ENCODE measurements at regions not wholly inside any gene's neighbourhood (a gene's known extent, or its start where the extent isn't known, plus 50 kb on each side); places are given as distances from the start of the nearest gene placed in this dataset.

GRCh38 chr1:30176477-30176876 is 546.9 kb downstream of the MATN1 start:
- TF ChIP-seq ZNF879 (CRISPR knock-in tag; IDR thresholded peaks at IDR 0.05) (no peak), MTF2 (CRISPR knock-in tag; IDR thresholded peaks at IDR 0.05; ENCODE audit: borderline replicate concordance) (no peak), ZBTB39 (CRISPR knock-in tag; IDR thresholded peaks at IDR 0.05) (no peak)
- TF ChIP-seq, protein P1, sequence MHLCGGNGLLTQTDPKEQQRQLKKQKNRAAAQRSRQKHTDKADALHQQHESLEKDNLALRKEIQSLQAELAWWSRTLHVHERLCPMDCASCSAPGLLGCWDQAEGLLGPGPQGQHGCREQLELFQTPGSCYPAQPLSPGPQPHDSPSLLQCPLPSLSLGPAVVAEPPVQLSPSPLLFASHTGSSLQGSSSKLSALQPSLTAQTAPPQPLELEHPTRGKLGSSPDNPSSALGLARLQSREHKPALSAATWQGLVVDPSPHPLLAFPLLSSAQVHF (CRISPR knock-in tag; IDR thresholded peaks at IDR 0.05): no peak
- intact Hi-C loops (cut with micrococcal nuclease; ENCODE audit: unreplicated experiment): no loop called here
- no peak overlapping the region for H2AFZ ChIP-seq (ENCODE audit: low read length)
- H3K27ac ChIP-seq (ENCODE audit: extremely low read length, insufficient read depth, low read length): no peak overlapping the region
- FAIRE-seq (no peak), DNase-seq (ENCODE audit: low spot score) (no peak), ATAC-seq (no peak)
- 0% methylated on average over 1 of the region's 1 CpG for WGBS (ENCODE audit: low lambda C conversion rate)
- no peak overlapping the region for H3K4me2 ChIP-seq (ENCODE audit: low read depth, low read length)
- H3K9me3 ChIP-seq (ENCODE audit: low read length): no peaks in the 10 kb centered on the region
- H3K4me1 ChIP-seq (ENCODE audit: insufficient read depth, low read length): no peaks in the 10 kb centered on the region
- no peaks in the 10 kb centered on the region for H3K79me2 ChIP-seq (ENCODE audit: insufficient read depth, low read length)
- POLR2A ChIA-PET: no interaction called here
- H3K36me3 ChIP-seq (replicated peaks in 1 of 2; ENCODE audit: control insufficient read depth in 1 of 2, insufficient read depth in 2 of 2, low read length in 2 of 2): no peaks in the 10 kb centered on the region
- no TSS peak for BruUV-seq (replicated peaks)
- no peaks in the 10 kb centered on the region for H4K20me1 ChIP-seq (ENCODE audit: insufficient read depth, low read length)
- H3K4me3 ChIP-seq (replicated peaks in 1 of 3; ENCODE audit: insufficient read depth in 1 of 3, low read depth in 2 of 3, low read length in 3 of 3): no peak overlapping the region
- in situ Hi-C loops (cut with HindIII; ENCODE audit: extremely low pct_ligation_motif_present, low pct_unique_long_range_greater_than_20kb): no loop called here
- no peaks in the 10 kb centered on the region for H3K27me3 ChIP-seq (ENCODE audit: control insufficient read depth in 1 of 2, insufficient read depth in 2 of 2, low read length in 2 of 2)
- CTCF ChIA-PET (ENCODE audit: low intra/inter-chr PET ratio, low total read pairs): no interaction called here
- H3K9ac ChIP-seq (ENCODE audit: insufficient read depth, low read depth, low read length): no peak overlapping the region

- no peak overlapping the region for H3K4me3 ChIP-seq (replicated peaks in 1 of 3; ENCODE audit: insufficient read depth in 1 of 3, low read depth in 2 of 3, low read length in 3 of 3)
- intact Hi-C loops (cut with micrococcal nuclease; ENCODE audit: unreplicated experiment): no loop called here
- no peaks in the 10 kb centered on the region for H4K20me1 ChIP-seq (ENCODE audit: insufficient read depth, low read length)
- ChIA-PET POLR2A (no interaction called here), CTCF (ENCODE audit: low intra/inter-chr PET ratio, low total read pairs) (no interaction called here)
- no peaks in the 10 kb centered on the region for H3K27me3 ChIP-seq (ENCODE audit: control insufficient read depth in 1 of 2, insufficient read depth in 2 of 2, low read length in 2 of 2)
- no peak overlapping the region for H2AFZ ChIP-seq (ENCODE audit: low read length)
- no peak overlapping the region for H3K9ac ChIP-seq (ENCODE audit: insufficient read depth, low read depth, low read length)
- no peaks in the 10 kb centered on the region for H3K79me2 ChIP-seq (ENCODE audit: insufficient read depth, low read length)
- no TSS peak for BruUV-seq (replicated peaks)
- 0% methylated on average over 2 of the region's 2 CpGs for whole genome bisulfite sequencing (ENCODE audit: low lambda C conversion rate)
- ATAC-seq (no peak), FAIRE-seq (no peak), DNase-seq (ENCODE audit: low spot score) (no peak)
- H3K9me3 ChIP-seq (ENCODE audit: low read length): no peaks in the 10 kb centered on the region
- H3K27ac ChIP-seq (ENCODE audit: extremely low read length, insufficient read depth, low read length): no peak overlapping the region
- in situ Hi-C loops (cut with HindIII; ENCODE audit: extremely low pct_ligation_motif_present, low pct_unique_long_range_greater_than_20kb): no loop called here
- H3K36me3 ChIP-seq (replicated peaks in 1 of 2; ENCODE audit: control insufficient read depth in 1 of 2, insufficient read depth in 2 of 2, low read length in 2 of 2): no peaks in the 10 kb centered on the region
- H3K4me2 ChIP-seq (ENCODE audit: low read depth, low read length): no peak overlapping the region
- no peaks in the 10 kb centered on the region for H3K4me1 ChIP-seq (ENCODE audit: insufficient read depth, low read length)
- TF ChIP-seq NR2C2 (CRISPR knock-in tag; IDR thresholded peaks at IDR 0.05; ENCODE audit: borderline replicate concordance): no peak
- TF ChIP-seq KLF16 (CRISPR knock-in tag; IDR thresholded peaks at IDR 0.05): no peak
- no peak for TF ChIP-seq ZNF274 (CRISPR knock-in tag; IDR thresholded peaks at IDR 0.05)
- no peak for TF ChIP-seq RFXANK (CRISPR knock-in tag; IDR thresholded peaks at IDR 0.05)
- no peak for TF ChIP-seq CEBPG (CRISPR knock-in tag; IDR thresholded peaks at IDR 0.05)
- no peak for TF ChIP-seq ZNF775 (CRISPR knock-in tag; IDR thresholded peaks at IDR 0.05; ENCODE audit: borderline replicate concordance)
- no peak for TF ChIP-seq STAT5B (CRISPR knock-in tag; IDR thresholded peaks at IDR 0.05)
- no peak for TF ChIP-seq IKZF4 (CRISPR knock-in tag; IDR thresholded peaks at IDR 0.05; ENCODE audit: borderline replicate concordance, low read depth, not compliant biosample characterization)
- no peak for TF ChIP-seq ZBTB10 (CRISPR knock-in tag; IDR thresholded peaks at IDR 0.05; ENCODE audit: borderline replicate concordance)
These were observed 548.9 kb downstream of the MATN1 start for GRCh38 chr1:30174499-30174898.
